GM12865 (cell line): ENCODE measurements at regions not wholly inside any gene's neighbourhood (a gene's known extent, or its start where the extent isn't known, plus 50 kb on each side); places are given as distances from the start of the nearest gene placed in this dataset.

Experiments used
- DNase-seq: peaks from one replicate; pipeline ENCODE4 v3.0.0; 2010; ENCODE audit warnings: low read depth
- H3K4me3 ChIP-seq: 2 replicates; pipeline ENCODE4 v1.5.1; 2011; ENCODE audit warnings: mild to moderate bottlenecking, low read depth, low read length, control low read depth
- CTCF ChIP-seq: IDR thresholded peaks from 2 replicates; pipeline ENCODE4 v1.5.1; 2011; ENCODE audit warnings: low read length, control low read depth, low read depth, inconsistent platforms; ENCODE audit not compliant: insufficient read depth; ENCODE audit errors: missing control alignments

- TF ChIP-seq CTCF, result no peak
- DNase-seq, result no peak
- H3K4me3 ChIP-seq, result no peak overlapping the region
Measured at GRCh38 chr6:16989382-16989781, 112.5 kb upstream of the STMND1 start.

GRCh38 chr6:16987996-16988395, 113.9 kb upstream of the STMND1 start:
- H3K4me3 ChIP-seq, result no peak overlapping the region
- no peak for TF ChIP-seq CTCF
- DNase-seq, result no peak

DNA sequence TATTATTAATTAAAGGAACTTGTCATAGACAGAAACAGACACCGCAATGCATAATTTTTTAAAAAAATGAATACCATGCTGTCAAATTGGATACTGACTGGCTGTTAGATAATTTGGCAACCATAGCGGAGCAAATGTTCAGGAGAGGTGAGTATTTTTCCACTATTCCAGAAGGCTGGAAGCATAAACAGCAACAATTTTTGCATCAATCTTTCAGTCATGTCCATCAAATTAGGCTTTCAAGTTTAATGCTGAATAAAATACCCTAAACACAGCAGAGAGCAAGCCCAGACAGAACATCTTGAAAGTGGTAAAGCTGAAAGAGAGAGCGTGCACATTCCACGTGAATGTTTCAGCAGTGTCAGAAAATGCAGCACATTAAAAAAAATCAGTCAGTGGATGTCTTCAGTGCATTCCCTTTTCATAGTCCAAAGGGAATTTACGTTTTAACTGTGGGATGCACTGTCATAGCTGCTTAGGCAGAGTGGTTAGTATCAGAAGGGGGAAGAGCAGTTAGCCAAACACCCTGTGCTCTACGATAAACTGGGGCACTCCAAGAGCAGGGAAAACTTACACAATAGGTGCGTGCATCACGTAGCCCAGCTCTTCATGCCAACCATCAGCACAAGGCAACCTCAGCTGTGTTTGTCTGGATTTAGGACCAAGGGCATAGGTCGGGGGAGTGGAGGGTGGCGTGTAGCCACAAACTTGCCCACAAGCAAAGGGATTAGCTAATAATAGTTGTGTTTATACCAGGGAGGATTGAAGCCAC, 116.2 kb upstream of the STMND1 start:
- no peak for TF ChIP-seq CTCF
- H3K4me3 ChIP-seq, result no peak overlapping the region
- no peak for DNase-seq

DNA sequence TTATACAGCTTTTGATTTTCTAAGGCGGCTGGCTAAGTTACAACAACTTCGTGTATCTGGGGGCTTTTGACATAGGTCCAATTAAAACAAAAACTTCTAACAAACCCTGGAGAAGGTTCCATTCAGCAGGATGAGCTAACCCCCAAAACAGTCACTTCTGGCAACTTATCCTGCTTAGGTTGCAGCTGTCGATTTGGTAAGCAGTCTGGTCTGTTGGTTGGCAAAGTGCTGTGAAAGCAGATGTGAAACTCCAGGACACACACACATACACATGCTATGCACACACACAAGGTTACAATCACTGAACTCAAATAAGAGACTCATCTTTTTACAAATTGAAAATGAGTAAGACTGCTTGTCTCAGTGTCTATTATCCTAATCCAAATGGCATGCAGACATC, 119.0 kb upstream of the STMND1 start:
- H3K4me3 ChIP-seq, result no peak overlapping the region
- peak; percentile 57 for DNase-seq
- TF ChIP-seq CTCF, result no peak

GRCh38 chr6:16979677-16980370, 122.0 kb upstream of the STMND1 start:
- no peak overlapping the region for H3K4me3 ChIP-seq
- TF ChIP-seq CTCF, result no peak
- no peak for DNase-seq

- H3K4me3 ChIP-seq, result no peak overlapping the region
- no peak for DNase-seq
- TF ChIP-seq CTCF, result no peak
Measured at GRCh38 chr6:16978686-16979085, 123.2 kb upstream of the STMND1 start.
